GM12891 (cell line): ENCODE measurements at regions not wholly inside any gene's neighbourhood (a gene's known extent, or its start where the extent isn't known, plus 50 kb on each side); places are given as distances from the start of the nearest gene placed in this dataset.

Experiments used
- DNase-seq: peaks from one replicate; pipeline ENCODE4 v3.0.0; 2011; ENCODE audit warnings: low spot score; ENCODE audit not compliant: insufficient read length
- FAIRE-seq: peaks from 2 replicates; lab custom pipeline; 2011; peaks lifted over from hg19 to GRCh38; lab: Jason Lieb, UNC
- PAX5 ChIP-seq: IDR thresholded peaks from 2 replicates; pipeline ENCODE4 v1.6.1; 2011; ENCODE audit warnings: low read length, moderate library complexity, mild to moderate bottlenecking; ENCODE audit not compliant: insufficient read depth, severe bottlenecking
- POLR2A ChIP-seq: IDR thresholded peaks from 2 replicates; pipeline ENCODE4 v1.6.1; 2011; ENCODE audit warnings: low read depth, low read length, control low read depth
- POLR2AphosphoS5 ChIP-seq: IDR thresholded peaks from 2 replicates; pipeline ENCODE4 v1.6.1; 2011; ENCODE audit warnings: low read depth, low read length, control low read depth
- POU2F2 ChIP-seq: IDR thresholded peaks from 2 replicates; pipeline ENCODE4 v1.6.1; 2011; ENCODE audit warnings: low read depth, mild to moderate bottlenecking, control low read depth, low read length, moderate library complexity
- SPI1 ChIP-seq: IDR thresholded peaks from 2 replicates; pipeline ENCODE4 v1.6.1; 2011; ENCODE audit warnings: low read depth, low read length, control low read depth
- TAF1 ChIP-seq: IDR thresholded peaks from 2 replicates; pipeline ENCODE4 v1.6.1; 2011; ENCODE audit warnings: low read depth, low read length, control low read depth

DNA sequence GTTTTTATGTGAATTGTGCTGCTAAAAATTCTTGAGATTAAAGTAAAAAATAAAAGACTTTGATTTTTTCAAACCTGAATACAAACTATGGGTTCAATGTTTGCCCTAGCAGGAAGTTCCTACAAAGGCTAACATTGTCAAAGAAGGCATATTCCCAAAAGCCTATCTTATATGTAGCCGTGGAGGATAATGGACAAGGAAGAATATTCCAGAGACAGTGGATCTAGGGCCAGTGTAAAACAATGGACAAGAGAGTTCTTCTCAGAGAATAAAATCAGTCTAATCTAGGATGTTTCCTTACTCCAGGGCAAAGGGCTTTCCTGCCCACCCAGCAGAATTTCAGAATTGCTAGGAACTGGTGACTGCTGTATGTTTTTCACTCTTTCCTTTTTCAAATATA is 359.2 kb upstream of the ATP2B1 start:
- TF ChIP-seq POLR2A (no peak), TAF1 (no peak), POU2F2 (no peak), POLR2AphosphoS5 (no peak), SPI1 (no peak), PAX5 (no peak)
- DNase-seq: no peak

GRCh38 chr12:90064852-90065801 is 356.5 kb upstream of the ATP2B1 start:
- TF ChIP-seq PAX5: no peak
- no peak for TF ChIP-seq POU2F2
- no peak for TF ChIP-seq TAF1
- DNase-seq (no peak), FAIRE-seq (no peak)

More for the DNA sequence above, 359.2 kb upstream of the ATP2B1 start:
- no peak for FAIRE-seq

GRCh38 chr12:90062799-90063198 is 354.2 kb upstream of the ATP2B1 start:
- no peak for DNase-seq
- TF ChIP-seq SPI1 (no peak), POLR2A (no peak), PAX5 (no peak), TAF1 (no peak)
- FAIRE-seq: no peak

GRCh38 chr12:90061809-90062208 is 353.2 kb upstream of the ATP2B1 start:
- DNase-seq (no peak), FAIRE-seq (no peak)
- TF ChIP-seq TAF1 (no peak), PAX5 (no peak), POLR2AphosphoS5 (no peak), SPI1 (no peak)

DNA sequence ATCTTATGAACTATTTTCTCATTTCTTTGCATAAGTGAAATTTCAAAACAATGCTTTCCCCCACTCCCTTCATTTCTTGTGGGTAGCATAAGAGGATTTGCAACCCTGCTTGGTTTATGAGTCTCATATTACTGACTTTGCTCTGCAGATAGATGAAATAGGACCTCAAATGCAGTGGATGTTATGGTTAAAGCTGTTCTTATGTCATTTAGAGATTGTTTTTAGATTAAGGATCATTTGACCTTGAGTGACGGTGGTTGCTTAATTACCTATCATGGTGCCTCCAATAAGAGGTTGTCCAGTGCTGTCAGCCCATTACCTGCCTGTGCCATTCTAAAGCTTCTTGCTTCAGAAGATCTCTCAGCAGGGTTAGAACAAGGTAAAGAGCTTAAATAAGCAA is 351.4 kb upstream of the ATP2B1 start:
- no peak for DNase-seq
- TF ChIP-seq POU2F2: no peak
- TF ChIP-seq TAF1: no peak
- FAIRE-seq: no peak

- FAIRE-seq (no peak), DNase-seq (no peak)
- TF ChIP-seq TAF1 (no peak), PAX5 (no peak), SPI1 (no peak), POLR2AphosphoS5 (no peak), POLR2A (no peak)
Observed at GRCh38 chr12:90058704-90059103, 350.1 kb upstream of the ATP2B1 start.

- TF ChIP-seq PAX5 (no peak), POU2F2 (no peak), POLR2AphosphoS5 (no peak), POLR2A (no peak), TAF1 (no peak), SPI1 (no peak)
- DNase-seq (no peak), FAIRE-seq (no peak)
Observed at GRCh38 chr12:90055071-90055470, 346.4 kb upstream of the ATP2B1 start.

DNA sequence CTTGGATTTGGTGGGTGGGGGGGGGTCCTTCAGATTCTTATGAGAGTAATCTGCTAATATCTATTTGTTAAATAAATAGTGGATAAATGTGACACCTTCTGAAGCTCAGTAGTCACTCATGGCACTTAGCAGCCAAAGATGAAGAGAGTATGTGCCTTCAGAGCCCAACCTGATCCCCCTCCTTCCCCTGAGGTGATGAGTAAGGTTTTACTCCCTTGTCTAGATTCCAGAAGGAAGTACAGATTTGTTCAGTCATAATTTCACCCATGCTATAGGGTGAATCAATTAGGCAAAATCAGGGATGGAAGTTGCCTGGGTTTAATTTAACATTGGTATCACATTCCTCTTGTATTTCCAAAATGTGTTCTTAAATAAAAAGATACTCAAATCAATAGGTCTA is 340.3 kb upstream of the ATP2B1 start:
- no peak for FAIRE-seq
- TF ChIP-seq POU2F2: no peak
- TF ChIP-seq SPI1: no peak
- no peak for TF ChIP-seq POLR2AphosphoS5
- TF ChIP-seq PAX5: no peak
- TF ChIP-seq POLR2A: no peak
- TF ChIP-seq TAF1: no peak

DNA sequence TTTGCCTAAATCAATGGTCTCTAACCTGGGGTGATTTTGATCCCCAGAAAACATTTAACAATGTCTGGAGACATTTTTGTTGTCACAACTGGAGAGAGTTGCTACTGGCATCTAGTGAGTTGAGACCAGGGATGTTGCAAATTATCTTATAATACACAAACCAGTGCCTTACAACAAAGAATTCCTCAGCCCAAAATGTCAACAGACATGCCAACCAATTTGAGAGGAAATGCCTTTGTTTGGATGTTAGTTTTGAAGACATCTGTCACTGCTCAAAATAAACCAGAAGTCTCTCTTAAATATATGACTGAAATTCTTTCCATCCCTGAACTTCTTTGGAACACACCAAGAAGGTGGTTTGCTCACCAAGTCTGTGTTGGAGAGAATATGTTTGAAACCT is 336.9 kb upstream of the ATP2B1 start:
- DNase-seq: no peak
- no peak for FAIRE-seq
- no peak for TF ChIP-seq POLR2AphosphoS5
- no peak for TF ChIP-seq TAF1
- TF ChIP-seq SPI1: no peak
- TF ChIP-seq PAX5: no peak
- TF ChIP-seq POU2F2: no peak
- TF ChIP-seq POLR2A: no peak

More for the DNA sequence above, 340.3 kb upstream of the ATP2B1 start:
- no peak for DNase-seq

GRCh38 chr12:90044069-90044468 is 335.4 kb upstream of the ATP2B1 start:
- DNase-seq (no peak), FAIRE-seq (no peak)
- TF ChIP-seq POLR2A: no peak
- TF ChIP-seq PAX5: no peak
- TF ChIP-seq POU2F2: no peak

- TF ChIP-seq POLR2A (no peak), TAF1 (no peak), PAX5 (no peak)
- FAIRE-seq (no peak), DNase-seq (no peak)
Observed at GRCh38 chr12:90042920-90043641, 334.4 kb upstream of the ATP2B1 start.
